KMS-11 (cell line): ENCODE measurements at regions not wholly inside any gene's neighbourhood (a gene's known extent, or its start where the extent isn't known, plus 50 kb on each side); places are given as distances from the start of the nearest gene placed in this dataset.

Source experiments
- H2AFZ ChIP-seq: fragments of 200-600 bp; sonication (generic); 2 replicates; pipeline ENCODE4 v1.6.1; 2016; ENCODE audit warnings: antibody characterized with exemption, mixed run types, low read depth
- H3K27ac ChIP-seq: fragments of 200-600 bp; sonication (generic); 2 replicates; pipeline ENCODE4 v1.6.1; 2016; ENCODE audit warnings: mild to moderate bottlenecking, mixed run types
- H3K27me3 ChIP-seq: fragments of 200-600 bp; sonication (generic); 2 replicates; pipeline ENCODE4 v1.6.1; 2017; ENCODE audit warnings: mild to moderate bottlenecking, low read depth, mixed run types, moderate library complexity; ENCODE audit not compliant: insufficient read depth
- H3K36me3 ChIP-seq: fragments of 200-600 bp; sonication (generic); 2 replicates; pipeline ENCODE4 v1.6.1; 2017; ENCODE audit warnings: mild to moderate bottlenecking, mixed run types; ENCODE audit not compliant: insufficient read depth
- H3K4me1 ChIP-seq: fragments of 200-600 bp; sonication (generic); 2 replicates; pipeline ENCODE4 v1.6.1; 2016; ENCODE audit warnings: mild to moderate bottlenecking, low read depth, mixed run types; ENCODE audit not compliant: poor library complexity, severe bottlenecking
- H3K4me2 ChIP-seq: fragments of 200-600 bp; sonication (generic); 2 replicates; pipeline ENCODE4 v1.7.0; 2016; ENCODE audit warnings: mild to moderate bottlenecking, mixed run types
- H3K4me3 ChIP-seq: fragments of 200-600 bp; sonication (generic); IDR thresholded peaks from 2 replicates; pipeline ENCODE4 v1.6.1; 2017; ENCODE audit warnings: low read depth, low read length, mixed read lengths; ENCODE audit not compliant: insufficient read depth
- H3K79me2 ChIP-seq: fragments of 200-600 bp; sonication (generic); 2 replicates; pipeline ENCODE4 v1.6.1; 2016; ENCODE audit warnings: low read depth, mixed run types; ENCODE audit not compliant: insufficient read depth
- H3K9ac ChIP-seq: fragments of 200-600 bp; sonication (generic); 2 replicates; pipeline ENCODE4 v1.6.1; 2016; ENCODE audit warnings: mild to moderate bottlenecking, mixed run types
- H4K20me1 ChIP-seq: fragments of 200-600 bp; sonication (generic); 2 replicates; pipeline ENCODE4 v1.6.1; 2016; ENCODE audit warnings: mild to moderate bottlenecking, mixed run types; ENCODE audit not compliant: insufficient read depth
- CTCF ChIP-seq: fragments of 200-600 bp; sonication (generic); conservative IDR thresholded peaks from 2 replicates; pipeline ENCODE4 v1.6.1; 2017; ENCODE audit warnings: low read depth, mild to moderate bottlenecking, antibody characterized with exemption, low read length, moderate library complexity, mixed read lengths

GRCh38 chr12:11549119-11549518 lies 100.4 kb upstream of the ETV6 start:
- Histone ChIP-seq H3K79me2 (no peaks in the 10 kb centered on the region), H3K4me2 (no peak overlapping the region), H4K20me1 (no peaks in the 10 kb centered on the region), H3K4me1 (peaks cover 16% of the 10 kb centered on the region), H3K9ac (no peak overlapping the region), H2AFZ (no peak overlapping the region), H3K27me3 (no peaks in the 10 kb centered on the region), H3K27ac (no peak overlapping the region), H3K36me3 (no peaks in the 10 kb centered on the region), H3K4me3 (no peak overlapping the region)
- TF ChIP-seq CTCF: no peak

GRCh38 chr12:11553871-11554533 lies 95.5 kb upstream of the ETV6 start:
- no peaks in the 10 kb centered on the region for H3K79me2 ChIP-seq
- H3K4me3 ChIP-seq: no peak overlapping the region
- H3K27me3 ChIP-seq: no peaks in the 10 kb centered on the region
- no peaks in the 10 kb centered on the region for H3K36me3 ChIP-seq
- no peak overlapping the region for H3K27ac ChIP-seq
- peak; percentile 74 for TF ChIP-seq CTCF
- no peaks in the 10 kb centered on the region for H4K20me1 ChIP-seq
- H3K9ac ChIP-seq: no peak overlapping the region
- H3K4me1 ChIP-seq: no peaks in the 10 kb centered on the region
- H3K4me2 ChIP-seq: no peak overlapping the region; the same call in 1 of the 2 replicates
- no peak overlapping the region for H2AFZ ChIP-seq

- no peak for TF ChIP-seq CTCF
- Histone ChIP-seq H3K27ac (no peak overlapping the region), H3K4me3 (no peak overlapping the region), H2AFZ (no peak overlapping the region), H3K36me3 (no peaks in the 10 kb centered on the region), H3K4me2 (no peak overlapping the region), H3K79me2 (no peaks in the 10 kb centered on the region), H3K27me3 (no peaks in the 10 kb centered on the region), H3K4me1 (no peaks in the 10 kb centered on the region), H4K20me1 (no peaks in the 10 kb centered on the region), H3K9ac (no peak overlapping the region)
These were observed 94.3 kb upstream of the ETV6 start for GRCh38 chr12:11555195-11555594.

DNA sequence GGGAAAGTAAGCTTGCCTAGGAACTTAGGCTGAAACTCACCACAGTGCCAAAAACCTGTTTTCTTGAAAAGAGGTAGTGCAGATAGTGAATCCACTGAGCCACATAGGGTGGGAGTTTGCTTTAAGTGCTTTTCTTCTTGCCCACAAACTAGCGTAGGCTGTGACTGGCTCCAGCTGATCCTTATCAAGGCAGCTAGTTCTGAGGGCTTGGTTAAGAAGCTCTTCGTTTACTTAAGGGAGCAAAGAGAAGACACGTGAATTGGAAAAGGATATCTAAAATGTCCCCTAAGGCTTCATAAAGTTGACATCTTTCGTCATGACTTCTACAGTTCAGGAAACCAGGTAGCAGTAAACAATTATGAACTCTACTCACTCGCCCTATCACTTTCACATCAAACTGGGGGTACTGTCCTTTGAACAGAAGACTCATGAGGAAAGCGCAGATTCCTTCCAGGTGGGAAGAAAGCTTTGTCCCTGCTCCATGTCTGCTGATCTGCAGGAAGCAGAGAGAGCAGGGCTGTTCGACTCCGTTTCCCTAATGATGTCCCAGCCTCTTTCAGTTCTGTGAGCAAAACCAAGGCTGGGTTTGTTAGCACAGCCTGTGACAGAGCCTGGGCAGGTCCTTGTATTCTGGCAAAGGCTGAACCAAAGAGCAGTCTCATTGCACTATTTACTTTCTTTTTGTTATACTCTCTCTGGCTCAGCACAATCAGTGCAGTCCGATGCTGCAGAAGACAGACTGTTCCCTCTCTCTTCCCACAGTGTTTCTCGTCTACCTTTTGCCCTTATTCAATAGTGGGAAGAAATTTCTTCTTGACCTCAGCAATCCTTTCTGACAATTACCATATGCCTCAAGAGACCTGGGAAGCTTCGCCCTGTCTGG lies 93.5 kb upstream of the ETV6 start:
- Histone ChIP-seq H2AFZ (no peak overlapping the region), H3K27me3 (no peaks in the 10 kb centered on the region), H3K4me3 (no peak overlapping the region), H4K20me1 (no peaks in the 10 kb centered on the region), H3K27ac (no peak overlapping the region), H3K4me1 (no peaks in the 10 kb centered on the region), H3K4me2 (no peak overlapping the region), H3K79me2 (no peaks in the 10 kb centered on the region), H3K9ac (no peak overlapping the region), H3K36me3 (no peaks in the 10 kb centered on the region)
- TF ChIP-seq CTCF: no peak
